NCI-H524 (cell line): ENCODE measurements at regions not wholly inside any gene's neighbourhood (a gene's known extent, or its start where the extent isn't known, plus 50 kb on each side); places are given as distances from the start of the nearest gene placed in this dataset.
"Not testable (repeated sequence)": the region's sequence is repeated elsewhere in the genome, so short reads cannot be mapped to it uniquely, and the experiment has no call there.

Experiments
- DNase-seq, 2 experiments: peaks; one replicate each; lab custom pipeline; 2025; lab: John Stamatoyannopoulos, UW

DNA sequence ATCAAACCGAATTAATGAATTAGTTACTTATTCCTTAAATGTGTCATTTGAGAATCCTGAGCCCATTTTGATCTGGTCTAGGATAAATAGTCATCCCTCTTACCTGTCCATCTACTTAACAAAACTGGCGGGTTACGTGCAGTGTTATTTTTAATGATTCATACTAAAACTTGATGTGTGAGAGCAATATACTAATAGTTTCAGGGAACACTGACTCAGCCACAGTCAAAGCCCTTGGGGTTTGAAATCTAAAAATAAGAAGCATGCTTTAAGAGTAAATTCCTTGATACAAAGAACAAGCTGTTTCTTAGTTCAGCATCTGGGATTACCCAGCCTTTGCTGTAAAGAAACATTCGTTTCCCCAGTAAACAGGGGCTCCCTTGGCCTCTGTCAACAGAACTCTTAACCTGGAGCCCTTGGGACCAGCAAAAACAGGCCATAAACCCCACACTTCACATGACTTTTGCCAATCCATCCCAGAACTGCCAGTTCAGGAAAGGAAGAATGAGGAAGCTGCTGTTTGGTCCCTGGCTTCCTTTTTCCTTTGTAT, 370.6 kb upstream of the IGFBP3 start:
- DNase-seq = no peak

DNA sequence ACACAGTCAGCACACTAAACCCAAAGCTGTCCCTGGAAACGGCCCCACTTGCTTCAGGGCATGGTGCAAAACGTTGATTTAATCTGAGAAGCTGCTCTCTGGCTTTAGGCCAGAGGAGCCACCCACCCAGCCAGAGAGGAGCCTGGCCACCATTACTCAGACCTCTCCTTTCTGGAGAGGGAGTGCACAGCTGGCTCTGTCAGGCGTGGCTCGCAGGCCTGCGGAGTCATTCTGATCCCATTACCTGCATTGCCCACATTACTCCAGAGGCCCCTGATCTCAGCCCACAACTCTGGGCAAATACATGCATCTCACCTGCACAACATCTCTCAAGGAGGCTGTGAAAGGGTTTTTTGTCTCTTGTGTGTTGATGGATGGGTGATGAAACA, 370.0 kb upstream of the IGFBP3 start:
- peak; percentile 10 to 63 for DNase-seq

DNA sequence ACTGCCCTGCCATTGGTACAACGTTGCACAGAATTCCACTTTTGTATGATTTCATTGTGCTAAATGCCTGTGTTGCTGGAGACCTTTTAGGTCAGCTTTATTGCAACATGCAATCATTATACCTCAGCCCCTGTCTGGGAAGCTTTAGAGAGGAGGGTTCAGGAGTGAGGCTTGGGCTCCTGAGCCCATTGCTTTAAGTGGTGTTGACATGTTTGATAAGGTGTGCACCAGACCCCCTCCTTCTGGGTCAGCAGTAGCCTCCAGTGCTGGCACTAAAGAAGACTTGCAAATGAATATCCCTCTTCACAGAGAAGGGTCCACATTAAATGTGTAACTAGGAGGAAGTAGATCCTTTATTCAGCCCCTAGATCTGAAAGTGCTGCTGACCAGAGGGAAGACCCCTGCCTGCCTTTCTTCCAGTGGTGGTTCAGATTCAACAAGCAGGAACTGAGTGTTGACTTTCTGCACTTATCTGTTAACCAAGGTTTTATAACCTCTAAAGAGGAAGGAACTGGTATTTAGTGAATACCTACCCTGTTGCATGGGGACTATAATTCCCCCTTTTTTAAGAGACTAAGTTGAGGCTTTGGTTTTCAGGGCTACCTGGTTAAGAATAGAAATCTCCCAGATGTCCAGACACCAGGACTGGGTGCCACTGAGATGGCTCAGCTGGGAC, 369.4 kb upstream of the IGFBP3 start:
- no peak for DNase-seq

GRCh38 chr7:46288861-46289260, 367.8 kb upstream of the IGFBP3 start:
- no peak for DNase-seq

GRCh38 chr7:46288010-46288409, 366.9 kb upstream of the IGFBP3 start:
- no peak for DNase-seq

DNA sequence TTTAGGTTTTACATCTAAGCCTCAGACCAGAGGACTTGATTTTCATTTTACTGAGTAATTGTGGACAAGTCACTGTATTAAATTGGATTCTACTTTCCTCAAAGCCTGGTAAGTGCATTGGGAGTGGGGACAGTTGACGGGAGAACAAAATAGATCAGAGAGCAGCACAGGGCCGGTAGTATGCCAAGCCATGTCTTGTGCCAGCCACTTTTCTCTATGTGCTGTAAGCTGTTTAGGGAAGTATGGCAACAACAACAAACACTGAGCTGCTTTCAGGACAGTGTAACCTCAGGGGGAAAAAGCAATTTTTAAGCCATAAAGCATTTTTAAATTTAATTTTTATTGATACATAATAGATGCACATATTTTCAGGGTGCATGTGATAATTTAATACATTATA, 365.9 kb upstream of the IGFBP3 start:
- DNase-seq = no peak

DNA sequence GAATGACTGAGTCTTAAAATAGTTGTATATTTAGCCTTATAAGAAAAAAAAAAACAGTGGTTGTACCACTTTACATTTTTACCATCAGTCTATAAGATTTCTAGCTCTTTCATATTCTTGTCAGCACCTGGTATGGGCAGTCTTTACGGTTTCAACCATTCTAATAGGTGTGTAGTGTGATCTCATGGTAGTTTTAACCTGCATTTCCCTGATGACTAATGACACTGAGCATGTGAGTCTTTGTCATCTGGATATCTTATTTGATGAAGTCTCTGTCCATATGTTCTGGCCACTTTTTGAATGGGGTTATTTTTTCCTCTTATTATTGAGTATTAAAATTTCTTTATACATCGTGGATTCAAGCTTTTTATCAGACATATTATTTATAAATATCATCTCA, 365.3 kb upstream of the IGFBP3 start:
- peak in 1 of 2 experiments; percentile 1 for DNase-seq

GRCh38 chr7:46285878-46286277, 364.8 kb upstream of the IGFBP3 start:
- DNase-seq = no peak

- no peak for DNase-seq
These were observed 362.8 kb upstream of the IGFBP3 start for GRCh38 chr7:46283852-46284251.

- no peak for DNase-seq
These were observed 361.1 kb upstream of the IGFBP3 start for GRCh38 chr7:46282155-46282554.

GRCh38 chr7:46281071-46281470, 360.0 kb upstream of the IGFBP3 start:
- no peak for DNase-seq

DNA sequence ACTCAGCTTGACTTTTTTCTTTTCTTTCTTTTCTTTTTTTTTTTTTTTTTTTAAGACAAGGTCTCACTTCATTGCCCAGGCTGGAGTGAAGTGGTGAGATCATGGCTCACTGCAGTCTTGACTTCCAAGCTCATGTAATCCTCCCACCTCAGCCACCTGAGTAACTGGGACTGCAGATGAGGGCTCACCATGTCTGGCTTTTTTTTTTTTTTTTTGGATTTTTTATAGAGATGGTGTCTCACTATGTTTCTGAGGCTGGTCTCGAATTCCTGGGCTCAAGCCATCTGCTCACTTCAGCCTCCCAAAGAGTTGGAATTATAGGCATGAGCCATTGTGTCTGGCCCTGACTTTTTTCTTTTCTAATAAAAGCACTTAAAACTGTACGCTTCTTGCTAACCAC, 358.2 kb upstream of the IGFBP3 start:
- no peak for DNase-seq

DNA sequence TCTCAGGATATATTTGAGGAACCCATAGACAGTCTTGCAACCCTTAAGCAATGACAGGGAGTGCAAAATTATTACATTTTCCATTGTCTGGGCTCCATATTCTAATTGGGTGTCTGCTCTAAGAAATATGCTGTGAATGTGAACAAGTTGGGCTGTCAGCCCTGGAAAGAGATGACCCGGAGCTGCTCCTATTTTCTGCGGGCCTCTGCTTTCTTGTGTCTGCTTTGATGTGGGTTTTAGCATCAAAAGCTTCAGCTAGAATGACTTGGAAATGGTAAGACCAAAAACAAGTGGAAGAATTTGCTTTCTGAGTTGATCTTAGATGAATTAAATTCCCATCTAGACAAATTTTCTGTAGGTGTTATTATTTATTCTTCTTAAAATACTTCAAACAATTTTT, 343.6 kb upstream of the IGFBP3 start:
- DNase-seq = no peak

DNA sequence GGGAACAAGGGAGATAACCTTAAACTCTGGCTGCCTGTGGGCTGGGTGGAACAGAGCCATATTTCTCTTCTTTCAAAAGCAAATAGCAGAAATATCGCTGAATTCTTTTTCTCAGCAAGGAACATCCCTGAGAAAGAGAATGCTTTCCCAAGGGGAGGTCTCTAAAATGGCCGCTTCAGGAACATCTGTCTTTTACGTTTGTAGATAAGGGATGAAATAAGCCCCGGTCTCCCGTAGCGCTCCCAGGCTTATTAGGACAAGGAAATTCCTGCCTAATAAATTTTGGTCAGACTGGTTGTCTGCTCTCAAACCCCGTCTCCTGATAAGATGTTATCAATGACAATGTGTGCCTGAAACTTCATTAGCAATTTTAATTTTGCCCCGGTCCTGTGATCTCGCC, 340.6 kb upstream of the IGFBP3 start:
- DNase-seq = not testable (repeated sequence)

DNA sequence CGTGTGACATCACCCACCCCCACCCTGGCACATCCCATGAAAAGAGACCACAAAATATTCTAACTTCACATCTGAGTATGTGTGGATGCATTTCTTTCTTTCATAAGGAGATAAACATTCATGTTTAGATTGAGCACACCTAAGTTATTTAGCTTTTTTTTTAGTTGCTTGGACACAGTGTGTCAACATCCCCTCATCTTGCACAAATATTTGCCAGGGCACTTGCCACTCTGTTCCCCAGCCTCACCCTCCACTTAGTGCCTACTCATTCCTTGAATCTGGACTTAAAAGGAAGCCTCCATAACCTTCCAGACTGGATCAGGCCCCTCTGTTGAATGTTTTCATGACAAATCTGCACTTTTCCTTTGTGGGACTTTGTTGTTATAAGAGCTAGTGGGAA, 338.9 kb upstream of the IGFBP3 start:
- no peak for DNase-seq

GRCh38 chr7:46257761-46258448, 336.8 kb upstream of the IGFBP3 start:
- no peak for DNase-seq

GRCh38 chr7:46256870-46257661, 336.0 kb upstream of the IGFBP3 start:
- peak in 1 of 2 experiments; percentile 8 for DNase-seq

GRCh38 chr7:46253520-46253919, 332.4 kb upstream of the IGFBP3 start:
- no peak for DNase-seq

GRCh38 chr7:46247664-46248063, 326.6 kb upstream of the IGFBP3 start:
- no peak for DNase-seq

DNA sequence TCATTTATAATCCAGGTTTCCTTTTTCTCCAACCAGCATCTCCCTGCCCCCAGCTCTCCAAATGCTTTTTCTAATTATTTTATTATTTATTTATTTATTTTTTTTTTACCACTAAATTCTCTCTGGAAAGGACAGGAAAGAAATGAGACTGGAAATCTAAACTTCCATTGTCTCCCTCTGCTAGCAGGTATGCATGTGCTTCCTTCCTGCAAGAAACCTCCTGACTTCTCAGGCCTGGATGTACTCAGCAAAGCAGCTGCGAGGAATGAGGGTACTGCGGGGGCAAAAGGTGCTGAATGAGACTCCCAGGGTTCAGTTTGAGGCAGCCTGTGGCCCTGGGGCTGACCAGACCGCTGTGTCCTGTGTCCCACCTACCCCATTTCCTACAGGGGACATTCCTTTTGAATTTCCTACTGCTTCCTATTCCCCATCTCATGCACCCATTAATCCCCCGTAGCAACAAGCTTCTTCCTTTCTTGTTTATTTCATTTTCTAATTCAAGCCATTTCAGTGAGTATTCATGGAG, 324.6 kb upstream of the IGFBP3 start:
- DNase-seq = no peak

DNA sequence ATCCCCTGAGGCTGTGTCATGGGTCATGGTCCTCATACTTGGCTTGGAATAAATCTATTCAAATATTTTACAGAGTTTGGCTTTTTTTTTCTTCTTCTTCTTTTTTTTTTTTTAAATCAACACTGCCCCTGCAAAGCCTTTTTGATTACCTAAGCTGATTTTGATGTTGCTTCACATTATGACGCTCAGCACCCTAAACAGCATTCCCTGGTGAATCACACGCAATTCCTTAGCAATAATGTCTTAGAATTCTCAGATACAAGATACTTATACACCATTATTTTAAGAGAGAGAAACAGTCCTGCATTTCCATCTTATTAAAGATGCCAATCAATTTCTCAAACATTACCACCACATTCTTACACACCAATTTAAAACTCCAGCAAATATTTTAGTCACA, 323.7 kb upstream of the IGFBP3 start:
- DNase-seq = no peak

GRCh38 chr7:46243406-46243805, 322.3 kb upstream of the IGFBP3 start:
- DNase-seq = no peak

- DNase-seq = no peak
These were observed 318.8 kb upstream of the IGFBP3 start for GRCh38 chr7:46239846-46240245.
